ENCODE measurements at regions not wholly inside any gene's neighbourhood (a gene's known extent, or its start where the extent isn't known, plus 50 kb on each side); places are given as distances from the start of the nearest gene placed in this dataset.
A peak's percentile ranks its signal among the peaks of the same experiment; 100 is the strongest.

DNA sequence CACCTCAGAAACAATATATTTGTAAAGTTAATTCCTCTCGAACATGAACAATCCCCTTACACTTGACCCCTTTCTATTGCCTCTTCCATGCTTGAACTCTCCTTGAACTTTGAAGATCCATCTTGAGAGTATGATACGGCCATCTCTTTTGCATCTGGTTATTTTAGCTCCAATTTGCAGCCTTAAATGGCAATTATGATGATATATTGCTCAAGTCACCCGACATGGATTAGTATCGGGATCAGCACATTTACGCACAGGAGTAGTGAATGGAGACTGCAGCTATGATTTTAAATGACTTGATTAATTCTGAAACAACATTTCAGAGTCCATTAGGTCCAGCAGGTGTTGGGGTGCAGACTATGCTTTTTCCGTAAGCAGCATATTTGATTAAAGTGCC is 143.8 kb upstream of the PAQR3 start:
- DNase-seq (ENCODE audit: low spot score), result no peak

DNA sequence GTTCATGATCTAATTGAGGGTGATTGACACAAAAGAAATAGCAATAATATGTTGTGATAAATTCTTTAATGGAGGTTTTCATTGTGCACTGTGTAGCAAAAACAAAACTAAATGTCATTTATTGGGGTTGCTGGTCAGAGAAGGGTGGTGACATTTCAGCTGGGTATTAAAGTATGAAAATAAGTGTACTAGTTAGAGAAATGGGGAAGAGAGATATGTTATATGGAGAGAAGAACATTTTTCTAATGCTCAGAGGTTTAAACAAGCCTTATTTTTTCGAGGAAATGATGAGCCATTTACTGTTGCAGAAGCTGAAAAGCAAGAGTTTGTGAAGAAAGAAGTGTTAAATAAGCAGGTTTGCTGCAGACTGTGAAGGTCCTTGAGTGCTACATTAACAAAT is 142.7 kb upstream of the PAQR3 start:
- no peak for DNase-seq (ENCODE audit: low spot score)

GRCh38 chr4:79078339-79078738 is 139.1 kb upstream of the PAQR3 start:
- no peak for DNase-seq (ENCODE audit: low spot score)

DNA sequence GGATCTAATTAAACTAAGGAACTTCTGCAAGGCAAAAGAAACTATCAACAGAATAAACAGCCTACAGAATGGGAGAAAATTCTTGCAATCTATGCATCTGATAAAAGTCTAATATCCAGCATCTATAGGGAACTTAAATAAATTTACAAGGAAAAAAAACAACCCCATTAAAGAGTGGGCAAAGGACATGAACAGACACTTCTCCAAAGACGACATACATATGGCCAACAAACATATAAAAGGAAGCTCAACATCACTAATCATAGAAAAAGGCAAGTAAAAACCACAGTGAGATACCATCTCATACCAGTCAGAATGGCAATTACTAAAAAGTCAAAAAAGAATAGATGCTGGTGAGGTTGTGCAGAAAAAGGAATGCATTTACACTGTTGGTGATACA is 134.8 kb upstream of the PAQR3 start:
- DNase-seq (ENCODE audit: low spot score), result no peak

- no peak for DNase-seq (ENCODE audit: low spot score)
Measured at GRCh38 chr4:79073471-79073870, 134.2 kb upstream of the PAQR3 start.

DNA sequence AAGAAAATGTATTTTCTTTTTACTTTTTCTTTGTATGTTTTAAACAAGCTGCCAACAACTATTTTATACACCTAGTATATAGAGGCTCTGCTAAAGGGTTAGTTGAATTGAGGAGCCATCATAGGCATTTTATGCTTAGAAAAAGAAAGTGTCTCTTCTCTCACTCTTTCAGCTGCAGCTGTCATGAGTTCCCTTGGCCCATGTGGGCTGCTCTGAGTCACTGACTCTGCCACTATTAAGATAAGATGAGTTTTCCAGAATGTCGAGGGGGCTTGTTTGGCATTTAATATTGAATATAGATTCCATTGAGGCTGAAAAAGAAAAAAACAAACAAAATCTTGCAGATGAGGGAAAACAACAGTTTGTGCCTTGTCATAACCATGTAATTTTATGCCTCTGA is 126.0 kb upstream of the PAQR3 start:
- DNase-seq (ENCODE audit: low spot score), result no peak

DNA sequence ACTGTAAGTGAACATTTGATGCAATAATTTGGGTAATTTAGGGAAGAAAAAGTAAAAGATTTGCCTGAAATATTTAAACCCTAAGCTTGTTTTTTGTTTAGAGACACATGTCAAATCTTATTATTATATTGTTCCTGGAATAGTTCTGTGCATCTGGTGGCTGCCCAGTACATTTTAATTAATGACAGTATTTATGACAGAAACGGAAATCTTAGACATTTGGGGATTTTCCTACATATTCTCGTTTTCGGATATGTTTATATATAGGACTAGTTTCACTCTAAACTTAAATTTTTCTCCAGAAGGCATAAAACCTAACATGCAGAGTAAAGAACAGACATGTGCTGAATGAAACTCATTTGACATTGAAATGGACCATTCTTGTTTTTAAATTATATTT is 125.6 kb upstream of the PAQR3 start:
- no peak for DNase-seq (ENCODE audit: low spot score)

DNA sequence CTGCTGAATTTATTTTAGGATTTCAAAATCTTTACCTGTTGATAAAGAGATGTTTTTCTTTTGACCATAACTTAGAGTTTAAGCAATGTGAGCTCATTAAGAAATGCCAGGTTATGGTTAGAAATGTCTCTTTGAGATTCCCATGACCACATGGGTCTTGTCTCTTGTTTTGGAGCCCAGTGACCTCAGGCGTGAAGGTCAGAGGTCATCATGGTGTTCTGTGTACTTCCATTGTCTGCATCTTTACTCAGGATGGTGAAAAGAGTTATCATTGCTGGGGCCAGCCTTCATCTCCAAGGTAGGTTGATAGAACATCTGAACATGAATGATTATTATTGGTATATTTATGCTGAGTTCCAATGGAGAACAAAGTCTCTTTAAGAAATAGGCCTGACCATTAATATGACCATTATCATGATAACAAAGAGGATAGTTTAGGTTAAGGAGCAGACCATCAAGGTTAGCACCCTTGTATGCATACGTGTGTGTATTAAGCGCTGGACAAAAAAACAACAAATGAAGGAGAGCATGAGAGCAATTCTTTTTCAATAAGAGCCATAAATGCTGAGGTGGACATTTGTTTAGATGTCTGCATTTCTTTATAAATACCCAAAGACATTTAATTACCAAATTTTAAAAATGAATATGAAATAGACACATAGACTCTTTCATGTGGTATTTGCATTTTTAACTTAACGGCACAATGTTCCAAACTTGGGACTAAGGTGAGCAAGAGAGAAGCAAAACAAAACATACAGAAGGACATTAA is 120.6 kb upstream of the PAQR3 start:
- no peak for DNase-seq (ENCODE audit: low spot score)

GRCh38 chr4:79057772-79058171 is 118.5 kb upstream of the PAQR3 start:
- no peak for DNase-seq (ENCODE audit: low spot score)

GRCh38 chr4:79053754-79054153 is 114.5 kb upstream of the PAQR3 start:
- DNase-seq (ENCODE audit: low spot score), result no peak

DNA sequence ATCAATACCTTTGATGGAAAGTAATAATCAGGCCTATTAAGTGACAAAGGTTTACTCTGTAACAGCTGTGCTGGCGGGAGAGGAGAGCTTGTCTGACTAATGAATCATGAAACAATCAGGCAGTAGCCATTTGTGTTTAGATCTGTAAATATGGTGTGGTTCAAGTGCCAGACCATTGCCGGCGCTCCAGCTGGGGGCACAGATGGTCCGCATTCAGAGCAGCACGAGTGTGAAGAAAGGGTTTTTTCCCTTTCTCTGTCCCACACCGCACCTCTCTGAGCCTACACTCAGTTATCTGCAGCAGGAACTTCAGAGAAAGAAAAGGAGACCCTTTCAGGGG is 111.3 kb upstream of the PAQR3 start:
- no peak for DNase-seq (ENCODE audit: low spot score)

GRCh38 chr4:79049840-79050540 is 110.8 kb upstream of the PAQR3 start:
- no peak for DNase-seq (ENCODE audit: low spot score)

- no peak for DNase-seq (ENCODE audit: low spot score)
Measured at GRCh38 chr4:79048878-79049277, 109.6 kb upstream of the PAQR3 start.

GRCh38 chr4:79047316-79047715 is 108.1 kb upstream of the PAQR3 start:
- DNase-seq (ENCODE audit: low spot score), result no peak

- DNase-seq (ENCODE audit: low spot score), result no peak
Measured at GRCh38 chr4:79046016-79046592, 106.9 kb upstream of the PAQR3 start.

DNA sequence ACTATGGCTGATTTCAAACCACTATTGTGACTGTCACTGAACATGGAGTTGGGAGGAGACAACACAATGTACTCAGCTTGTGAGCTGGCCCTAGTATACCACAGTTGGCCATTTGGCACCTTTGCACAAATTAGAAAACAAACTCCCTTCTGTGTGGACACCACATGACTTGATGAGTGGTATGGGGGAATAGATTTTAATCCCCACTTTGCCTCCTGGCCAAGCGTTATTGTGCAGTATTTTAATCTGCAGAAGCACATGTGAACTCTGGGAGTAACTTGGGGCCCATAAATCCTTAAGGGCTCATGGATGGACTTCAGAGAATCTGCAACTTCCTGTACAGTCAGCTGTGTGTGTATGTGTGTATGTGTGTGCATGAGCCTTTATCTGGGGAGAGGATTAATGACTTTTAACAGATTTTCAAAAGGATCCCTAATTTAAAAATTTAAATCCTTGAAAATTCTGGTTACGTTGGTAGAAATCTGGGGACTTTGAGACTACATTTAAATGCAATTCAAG is 105.0 kb upstream of the PAQR3 start:
- no peak for DNase-seq (ENCODE audit: low spot score)

DNA sequence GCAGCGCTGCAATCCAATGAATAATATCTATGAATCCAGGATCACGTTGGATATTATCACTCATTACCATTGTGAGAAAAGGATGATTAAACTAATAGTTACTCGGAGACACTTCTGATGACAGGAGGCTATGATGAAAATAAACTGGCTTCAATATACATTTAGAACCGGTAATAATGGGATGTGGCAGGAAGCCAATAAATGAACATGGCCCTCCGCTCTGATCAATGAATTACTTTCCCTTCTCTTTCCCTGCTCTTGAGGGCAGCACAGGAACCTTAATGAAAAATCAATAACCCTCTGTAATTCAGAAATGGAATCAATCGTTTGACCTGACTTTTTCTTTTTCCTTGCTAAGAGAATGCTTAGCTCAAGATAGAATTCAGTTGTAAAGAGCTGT is 103.9 kb upstream of the PAQR3 start:
- no peak for DNase-seq (ENCODE audit: low spot score)

- DNase-seq (ENCODE audit: low spot score), result peak; percentile 16
Measured at GRCh38 chr4:79042079-79042674, 102.9 kb upstream of the PAQR3 start.

- DNase-seq (ENCODE audit: low spot score), result no peak
Measured at GRCh38 chr4:79034544-79034943, 95.3 kb upstream of the PAQR3 start.

- no peak for DNase-seq (ENCODE audit: low spot score)
Measured at GRCh38 chr4:79030973-79031372, 91.7 kb upstream of the PAQR3 start.

DNA sequence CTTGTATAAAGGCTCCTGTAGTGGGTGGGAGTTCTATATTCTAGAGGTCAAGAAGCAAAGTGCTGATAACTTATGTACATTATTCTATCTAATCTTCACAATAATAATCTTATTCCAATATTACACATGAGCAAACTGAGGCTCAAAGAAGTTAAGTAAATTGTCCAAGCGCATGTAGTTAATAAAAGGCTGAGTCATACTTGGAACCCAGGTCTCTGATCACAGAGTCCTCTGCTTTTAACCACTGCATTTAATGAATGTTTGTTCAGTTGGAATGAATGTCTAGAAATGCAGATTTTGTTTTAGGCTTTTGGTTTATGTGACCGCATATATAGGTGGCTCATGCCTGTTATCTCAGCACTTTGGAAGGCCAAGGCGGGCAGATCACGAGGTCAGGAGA is 88.4 kb upstream of the PAQR3 start:
- DNase-seq (ENCODE audit: low spot score), result no peak

- no peak for DNase-seq (ENCODE audit: low spot score)
Measured at GRCh38 chr4:79025170-79025569, 85.9 kb upstream of the PAQR3 start.

Data from SW480 (cell line).